ENCODE measurements at regions not wholly inside any gene's neighbourhood (a gene's known extent, or its start where the extent isn't known, plus 50 kb on each side); places are given as distances from the start of the nearest gene placed in this dataset.

- DNase-seq (ENCODE audit: low spot score) = no peak
Observed at GRCh38 chr19:34109596-34109995, 62.7 kb upstream of the LSM14A start.

- DNase-seq (ENCODE audit: low spot score) = no peak
Observed at GRCh38 chr19:34118879-34119748, 53.2 kb upstream of the LSM14A start.

GRCh38 chr19:34120141-34120540 lies 52.2 kb upstream of the LSM14A start:
- no peak for DNase-seq (ENCODE audit: low spot score)

- peak; percentile 37 for DNase-seq (ENCODE audit: low spot score)
Observed at GRCh38 chr19:34120846-34121639, 51.3 kb upstream of the LSM14A start.

All from cerebellar cortex (tissue), 1 donor.